K562 (cell line): ENCODE measurements at regions not wholly inside any gene's neighbourhood (a gene's known extent, or its start where the extent isn't known, plus 50 kb on each side); places are given as distances from the start of the nearest gene placed in this dataset.

Experiments used
- ATAC-seq: fragments of 200-7000 bp; cut with Tn5 transposase; 3 replicates; pipeline ENCODE4 v1.9.1; 2020; ENCODE audit warnings: moderate library complexity
- BruUV-seq: library from RNA; stranded (reverse); fragments of 400-500 nt; replicated peaks from 2 replicates; lab custom pipeline; 2021; lab: Mats Ljungman, UMichigan
- CTCF ChIA-PET: fragments of 300-600 bp; formaldehyde crosslinking; extraction: SDS; loops from one replicate; lab custom pipeline; 2021; ENCODE audit warnings: low intra/inter-chr PET ratio; lab: Yijun Ruan, JAX
- POLR2A ChIA-PET: fragments of 300-600, 350-650 bp; sonication (Branson Sonifier 250); formaldehyde crosslinking; extraction: SDS; loops from one replicate; lab custom pipeline; 2021; ENCODE audit warnings: antibody characterized with exemption, inconsistent platforms; lab: Yijun Ruan, JAX
- DNase-seq, 4 experiments: peaks; one replicate each; pipeline versions ENCODE4 v3.0.0 to v3.0.0-alpha.2; 2011 to 2018; ENCODE audit warnings: low spot score in 3 of 4, mixed read lengths in 3 of 4; ENCODE audit errors: extremely low read depth in 1 of 4
- FAIRE-seq: peaks from 2 replicates; lab custom pipeline; 2011; peaks lifted over from hg19 to GRCh38; lab: Jason Lieb, UNC
- H2AFZ ChIP-seq: 2 replicates; pipeline ENCODE4 v1.6.0; 2011; ENCODE audit warnings: low read depth, low read length, control low read depth, inconsistent platforms
- H3K27ac ChIP-seq: fragments of 200-600 bp; 3 replicates; pipeline ENCODE4 v1.8.0; 2011; ENCODE audit warnings: low read depth, mild to moderate bottlenecking, control low read depth, inconsistent platforms, low read length, moderate library complexity, mixed read lengths; ENCODE audit errors: extremely low read depth
- H3K27me3 ChIP-seq, 2 experiments: fragments of 300-600 bp in 1 of 2; 2 replicates in 1 of 2; 3 replicates in 1 of 2; pipeline versions ENCODE4 v1.6.0 to v1.8.0; 2011; ENCODE audit warnings: inconsistent platforms in 2 of 2, low read length in 2 of 2, mild to moderate bottlenecking in 1 of 2, mixed read lengths in 1 of 2, moderate library complexity in 1 of 2; ENCODE audit not compliant: control insufficient read depth in 2 of 2, insufficient read depth in 2 of 2
- H3K36me3 ChIP-seq: fragments of 300-600 bp; 3 replicates; pipeline ENCODE4 v1.8.0; 2011; ENCODE audit warnings: mild to moderate bottlenecking, low read length, inconsistent platforms; ENCODE audit not compliant: control insufficient read depth, insufficient read depth
- H3K4me1 ChIP-seq, 2 experiments: fragments of 200-600 bp in 1 of 2; replicated peaks in 1 of 2; 2 replicates in 1 of 2; 3 replicates in 1 of 2; pipeline versions ENCODE4 v1.5.1 to v1.8.0; 2011; ENCODE audit warnings: inconsistent platforms in 2 of 2, low read length in 2 of 2, mild to moderate bottlenecking in 1 of 2, mixed read lengths in 1 of 2, moderate library complexity in 1 of 2; ENCODE audit not compliant: control insufficient read depth in 2 of 2, insufficient read depth in 2 of 2
- H3K4me2 ChIP-seq: 2 replicates; pipeline ENCODE4 v1.6.1; 2011; ENCODE audit warnings: low read length, control low read depth, inconsistent platforms, mixed read lengths; ENCODE audit not compliant: insufficient read depth
- H3K4me3 ChIP-seq: fragments of 200-600 bp; sonication (generic), shearing (Covaris generic); 2 replicates; pipeline ENCODE4 v1.5.1; 2016; ENCODE audit warnings: control low read depth, inconsistent platforms
- H3K79me2 ChIP-seq: fragments of 200-600 bp; 3 replicates; pipeline ENCODE4 v1.8.0; 2011; ENCODE audit warnings: low read length, inconsistent platforms; ENCODE audit not compliant: control insufficient read depth, insufficient read depth
- H3K9ac ChIP-seq, 2 experiments: 2 replicates each; pipeline versions ENCODE4 v1.6.0 to v1.6.1; 2011; ENCODE audit warnings: low read depth in 2 of 2, low read length in 2 of 2, control low read depth in 1 of 2, inconsistent platforms in 1 of 2, mild to moderate bottlenecking in 1 of 2, mixed read lengths in 1 of 2; ENCODE audit not compliant: insufficient read depth in 1 of 2
- H3K9me1 ChIP-seq: one replicate; pipeline ENCODE4 v1.6.0; 2011; ENCODE audit warnings: inconsistent platforms, mild to moderate bottlenecking, low read length, moderate library complexity; ENCODE audit not compliant: control insufficient read depth, insufficient read depth
- H3K9me3 ChIP-seq: replicated peaks from 2 replicates; pipeline ENCODE4 v1.5.1; 2011; ENCODE audit warnings: low read depth, low read length, inconsistent platforms; ENCODE audit not compliant: control insufficient read depth, insufficient read depth
- H4K20me1 ChIP-seq: replicated peaks from 2 replicates; pipeline ENCODE4 v1.6.1; 2011; ENCODE audit warnings: low read length, inconsistent platforms, mixed read lengths; ENCODE audit not compliant: control insufficient read depth, insufficient read depth
- BCOR ChIP-seq: fragments of 450-650 bp; IDR thresholded peaks from 2 replicates; pipeline ENCODE4 v1.6.1; 2016
- CTBP1 ChIP-seq: fragments of 450-650 bp; IDR thresholded peaks from 2 replicates; pipeline ENCODE4 v1.6.1; 2016; ENCODE audit warnings: borderline replicate concordance
- SMARCA4 ChIP-seq: fragments of 450-650 bp; IDR thresholded peaks from 2 replicates; pipeline ENCODE4 v1.6.1; 2016
- ZFPM2 ChIP-seq: fragments of 250-450 bp; sonication (Bioruptor Pico); IDR thresholded peaks from 2 replicates; pipeline ENCODE4 v1.5.1; 2022; ENCODE audit warnings: mild to moderate bottlenecking
- WGBS: fragments of 100-300 bp; shearing (Covaris generic); methylation state at CpG from one replicate; pipeline ENCODE4 v1.1.6; 2016; ENCODE audit warnings: low coverage, mixed read lengths; ENCODE audit not compliant: insufficient coverage; ENCODE audit errors: missing lambda C conversion rate; 5-methylcytosine and 5-hydroxymethylcytosine counted together
- in situ Hi-C: fragments of 300-500 bp; cut with MboI; formaldehyde crosslinking; loops from 4 replicates; pipeline ENCODE4 v1.15.0; 2018; ENCODE audit warnings: inconsistent platforms, mixed read lengths
- intact Hi-C: fragments of 100-400 bp; cut with micrococcal nuclease; formaldehyde crosslinking; loops from 2 replicates; pipeline ENCODE4 v1.14.2; 2022
- TF ChIP-seq, protein P1 (sequence below): IDR thresholded peaks from 3 replicates; pipeline ENCODE4 v1.6.1; 2011; ENCODE audit warnings: borderline replicate concordance, mild to moderate bottlenecking, moderate library complexity; ENCODE audit not compliant: insufficient read length; ENCODE audit errors: extremely low read depth

DNA sequence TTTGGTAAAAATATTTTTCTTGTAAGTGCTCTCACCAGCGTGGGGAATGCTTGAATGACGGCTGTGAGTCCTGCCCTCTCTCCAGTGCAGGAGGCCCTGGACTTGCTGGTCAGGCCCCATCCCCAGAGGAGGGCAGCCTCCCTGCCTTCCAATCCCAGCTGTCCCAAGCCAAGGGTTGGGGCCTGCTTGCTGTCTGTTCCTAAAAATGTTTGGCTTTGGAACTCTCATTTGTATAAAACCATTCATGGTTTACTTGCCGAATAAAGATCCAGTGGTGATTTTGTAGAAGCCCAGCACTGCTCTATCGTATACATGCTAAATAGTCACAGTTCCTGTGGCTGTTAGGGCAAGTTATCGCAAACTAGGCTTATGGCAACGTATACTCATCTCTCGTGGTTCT lies 121.7 kb downstream of the GLRX3 start:
- H3K4me1 ChIP-seq = no peaks in the 10 kb centered on the region
- no peak for DNase-seq
- H3K9ac ChIP-seq = no peak overlapping the region
- H3K36me3 ChIP-seq = no peaks in the 10 kb centered on the region
- no peaks in the 10 kb centered on the region for H4K20me1 ChIP-seq
- no peak for FAIRE-seq
- no peak overlapping the region for H3K27ac ChIP-seq
- no peak overlapping the region for H3K4me3 ChIP-seq
- H3K9me1 ChIP-seq = no peaks in the 10 kb centered on the region
- WGBS = 1% methylated on average over 7 of the region's 7 CpGs
- H3K27me3 ChIP-seq = peaks cover 0 to 19% of the 10 kb centered on the region in 2 experiments; a peak in 1 of 5 replicates
- no peak for ATAC-seq
- CTCF ChIA-PET = no interaction called here
- H3K79me2 ChIP-seq = no peaks in the 10 kb centered on the region
- no peak overlapping the region for H2AFZ ChIP-seq
- intact Hi-C loops = no loop called here
- POLR2A ChIA-PET = no interaction called here
- TF ChIP-seq CTBP1 = no peak
- no peak for TF ChIP-seq BCOR
- TF ChIP-seq, protein P1, sequence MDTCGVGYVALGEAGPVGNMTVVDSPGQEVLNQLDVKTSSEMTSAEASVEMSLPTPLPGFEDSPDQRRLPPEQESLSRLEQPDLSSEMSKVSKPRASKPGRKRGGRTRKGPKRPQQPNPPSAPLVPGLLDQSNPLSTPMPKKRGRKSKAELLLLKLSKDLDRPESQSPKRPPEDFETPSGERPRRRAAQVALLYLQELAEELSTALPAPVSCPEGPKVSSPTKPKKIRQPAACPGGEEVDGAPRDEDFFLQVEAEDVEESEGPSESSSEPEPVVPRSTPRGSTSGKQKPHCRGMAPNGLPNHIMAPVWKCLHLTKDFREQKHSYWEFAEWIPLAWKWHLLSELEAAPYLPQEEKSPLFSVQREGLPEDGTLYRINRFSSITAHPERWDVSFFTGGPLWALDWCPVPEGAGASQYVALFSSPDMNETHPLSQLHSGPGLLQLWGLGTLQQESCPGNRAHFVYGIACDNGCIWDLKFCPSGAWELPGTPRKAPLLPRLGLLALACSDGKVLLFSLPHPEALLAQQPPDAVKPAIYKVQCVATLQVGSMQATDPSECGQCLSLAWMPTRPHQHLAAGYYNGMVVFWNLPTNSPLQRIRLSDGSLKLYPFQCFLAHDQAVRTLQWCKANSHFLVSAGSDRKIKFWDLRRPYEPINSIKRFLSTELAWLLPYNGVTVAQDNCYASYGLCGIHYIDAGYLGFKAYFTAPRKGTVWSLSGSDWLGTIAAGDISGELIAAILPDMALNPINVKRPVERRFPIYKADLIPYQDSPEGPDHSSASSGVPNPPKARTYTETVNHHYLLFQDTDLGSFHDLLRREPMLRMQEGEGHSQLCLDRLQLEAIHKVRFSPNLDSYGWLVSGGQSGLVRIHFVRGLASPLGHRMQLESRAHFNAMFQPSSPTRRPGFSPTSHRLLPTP = no peak
- TF ChIP-seq ZFPM2 = no peak
- no peak for TF ChIP-seq SMARCA4
- no TSS peak for BruUV-seq
- in situ Hi-C loops = no loop called here
- no peaks in the 10 kb centered on the region for H3K9me3 ChIP-seq
- H3K4me2 ChIP-seq = no peak overlapping the region
